ENCODE measurements at regions not wholly inside any gene's neighbourhood (a gene's known extent, or its start where the extent isn't known, plus 50 kb on each side); places are given as distances from the start of the nearest gene placed in this dataset.

- Histone ChIP-seq H3K14ac (ENCODE audit: insufficient read length) (no peak overlapping the region), H3K36me3 (ENCODE audit: control insufficient read depth in 2 of 4, insufficient read depth in 4 of 4, low read length in 3 of 4) (no peaks in the 10 kb centered on the region), H2BK20ac (ENCODE audit: low read length) (no peak overlapping the region), H3K4ac (replicated peaks; ENCODE audit: insufficient read length, low read depth, low read length) (no peak overlapping the region), H3K4me3 (ENCODE audit: extremely low read depth in 1 of 4, insufficient read depth in 2 of 4, low read depth in 3 of 4, low read length in 4 of 4) (no peak overlapping the region), H3K23me2 (ENCODE audit: low read depth, low read length) (no peaks in the 10 kb centered on the region), H3K18ac (ENCODE audit: extremely low read depth, low read length) (no peak overlapping the region), H2BK5ac (ENCODE audit: low read depth, low read length) (no peak overlapping the region), H2AK5ac (ENCODE audit: low read depth, low read length) (no peak overlapping the region), H4K20me1 (replicated peaks in 1 of 2; ENCODE audit: control insufficient read depth in 1 of 2, insufficient read depth in 2 of 2, low read length in 2 of 2) (no peaks in the 10 kb centered on the region), H3K4me2 (ENCODE audit: insufficient read depth in 1 of 2, low read depth in 2 of 2, low read length in 2 of 2) (no peak overlapping the region), H2BK15ac (ENCODE audit: low read length) (no peak overlapping the region), H4K5ac (ENCODE audit: insufficient read length, low read depth, low read length) (no peak overlapping the region), H3K79me1 (ENCODE audit: low read depth, low read length) (no peaks in the 10 kb centered on the region), H2AFZ (ENCODE audit: low read length) (no peak overlapping the region), H3K9ac (replicated peaks in 1 of 4; ENCODE audit: extremely low read depth in 1 of 4, low read depth in 3 of 4, low read length in 3 of 4) (no peak overlapping the region), H2BK12ac (ENCODE audit: low read depth, low read length) (no peak overlapping the region), H3K27me3 (replicated peaks in 1 of 4; ENCODE audit: control insufficient read depth in 3 of 4, extremely low read depth in 1 of 4, insufficient read depth in 3 of 4, low read length in 3 of 4) (no peaks in the 10 kb centered on the region), H3K9me3 (ENCODE audit: insufficient read depth in 2 of 2, low read depth in 1 of 2, low read length in 1 of 2) (no peaks in the 10 kb centered on the region), H4K91ac (replicated peaks; ENCODE audit: insufficient read length, low read length) (no peak overlapping the region), H3K79me2 (ENCODE audit: control insufficient read depth in 1 of 2, insufficient read depth in 2 of 2, low read length in 2 of 2) (no peaks in the 10 kb centered on the region), H4K8ac (ENCODE audit: extremely low read depth, insufficient read depth, low read length) (no peak overlapping the region), H3K4me1 (replicated peaks in 1 of 4; ENCODE audit: control insufficient read depth in 3 of 4, insufficient read depth in 4 of 4, low read length in 3 of 4) (no peaks in the 10 kb centered on the region), H3K23ac (ENCODE audit: insufficient read length) (no peak overlapping the region), H3K56ac (replicated peaks; ENCODE audit: insufficient read length, low read depth, low read length) (no peak overlapping the region), H3K27ac (ENCODE audit: low read depth, low read length) (no peak overlapping the region), H2BK120ac (replicated peaks; ENCODE audit: low read depth, low read length) (no peak overlapping the region)
- TF ChIP-seq CHD2 (IDR thresholded peaks at IDR 0.05; ENCODE audit: low read length), result no peak
- TF ChIP-seq CTCF (IDR thresholded peaks at IDR 0.05; ENCODE audit: control extremely low read depth in 1 of 3, insufficient read depth in 1 of 3, low read depth in 1 of 3, low read length in 3 of 3), result no peak
- TF ChIP-seq SIN3A (conservative IDR thresholded peaks at IDR 0.05 in 1 of 2, IDR thresholded peaks at IDR 0.05 in 1 of 2; ENCODE audit: low read depth in 1 of 2, low read length in 2 of 2), result no peak
- no peak for TF ChIP-seq RXRA (IDR thresholded peaks at IDR 0.05; ENCODE audit: insufficient read depth, low read depth, low read length)
- no peak for TF ChIP-seq EZH2 (IDR thresholded peaks at IDR 0.05; ENCODE audit: low read depth, low read length, severe bottlenecking)
- no peak for TF ChIP-seq ATF3 (IDR thresholded peaks at IDR 0.05; ENCODE audit: insufficient read depth, low read depth, low read length)
- no peak for TF ChIP-seq BACH1 (IDR thresholded peaks at IDR 0.05; ENCODE audit: low read length)
- no peak for TF ChIP-seq CHD1 (IDR thresholded peaks at IDR 0.05; ENCODE audit: low read depth, low read length)
- TF ChIP-seq ZNF274 (IDR thresholded peaks at IDR 0.05; ENCODE audit: borderline replicate concordance, extremely low read depth, low read length), result no peak
- no peak for TF ChIP-seq SIRT6 (IDR thresholded peaks at IDR 0.05; ENCODE audit: low read length)
- no peak for TF ChIP-seq JUN (IDR thresholded peaks at IDR 0.05; ENCODE audit: low read depth, low read length)
- ChIA-PET CTCF (ENCODE audit: partially characterized antibody) (no interaction called here), POLR2A (ENCODE audit: partially characterized antibody) (no interaction called here)
- DNase-seq (ENCODE audit: low read depth in 1 of 2, low spot score in 2 of 2), result no peak
- no peak for FAIRE-seq
These were observed 744.1 kb downstream of the FAM133A start for GRCh38 chrX:94418065-94418464.

Measured in H1 (cell line).